ENCODE measurements at regions not wholly inside any gene's neighbourhood (a gene's known extent, or its start where the extent isn't known, plus 50 kb on each side); places are given as distances from the start of the nearest gene placed in this dataset.

DNA sequence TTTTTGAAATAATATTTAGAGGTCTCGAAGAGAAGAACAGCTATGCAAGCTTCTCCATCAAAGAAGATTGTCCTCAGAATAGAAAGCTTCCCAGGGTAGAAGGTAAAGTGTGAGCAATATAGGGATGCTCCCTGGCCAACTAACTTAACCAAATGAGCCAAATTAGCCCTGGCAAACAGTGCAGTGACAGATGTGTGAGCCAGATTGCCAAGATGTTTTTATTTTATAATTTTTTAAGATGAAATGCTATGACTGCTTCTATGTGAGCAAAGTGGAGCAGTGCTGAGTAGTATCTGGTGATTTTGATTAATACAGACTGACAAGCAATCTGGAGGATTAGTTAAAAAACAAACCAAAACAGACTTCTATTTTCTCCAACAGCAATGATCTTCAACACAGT is 202.1 kb downstream of the NOVA1 start:
- no peak for DNase-seq
- no peaks in the 10 kb centered on the region for H3K4me1 Mint-ChIP-seq
- H3K27me3 Mint-ChIP-seq, result no peaks in the 10 kb centered on the region
- no peak overlapping the region for H3K27ac Mint-ChIP-seq
- H3K36me3 Mint-ChIP-seq (ENCODE audit: low read depth), result no peaks in the 10 kb centered on the region
- no peak overlapping the region for H3K4me3 Mint-ChIP-seq
- no peaks in the 10 kb centered on the region for H3K9me3 Mint-ChIP-seq
- ChIA-PET POLR2A (no interaction called here), CTCF (no interaction called here)

DNA sequence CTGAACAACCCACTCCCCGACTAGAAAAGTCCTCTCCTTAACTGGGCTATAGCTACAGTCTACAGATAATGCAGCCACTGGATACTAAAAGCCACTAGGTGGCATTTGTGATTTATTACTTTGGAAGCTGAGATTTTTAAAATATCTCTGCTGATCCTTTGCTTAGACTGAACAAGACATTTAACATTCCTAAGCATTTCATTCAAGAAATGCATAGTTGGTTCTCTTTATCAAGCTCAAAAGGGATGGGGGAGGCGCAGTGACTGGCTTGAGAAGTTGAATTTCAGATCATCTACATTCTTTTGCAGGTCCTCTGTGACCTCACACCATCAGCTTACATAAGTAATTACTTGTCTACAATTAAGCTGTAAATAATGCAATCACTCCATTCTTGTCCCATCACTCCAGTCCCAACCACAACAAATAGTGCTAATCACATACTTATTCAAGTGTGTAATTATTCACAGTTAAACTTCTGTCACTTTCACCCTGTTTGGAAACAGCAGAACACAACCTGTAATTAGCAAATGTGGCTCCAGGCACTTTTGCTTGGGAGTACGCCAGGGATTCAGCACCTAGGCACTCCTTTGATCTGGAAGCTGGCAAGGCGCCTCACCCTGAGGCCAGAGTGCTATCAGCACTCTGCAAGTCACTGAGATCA is 203.6 kb downstream of the NOVA1 start:
- no peaks in the 10 kb centered on the region for H3K4me1 Mint-ChIP-seq
- H3K4me3 Mint-ChIP-seq, result no peak overlapping the region
- H3K36me3 Mint-ChIP-seq (ENCODE audit: low read depth), result no peaks in the 10 kb centered on the region
- ChIA-PET CTCF (no interaction called here), POLR2A (no interaction called here)
- H3K27ac Mint-ChIP-seq, result no peak overlapping the region
- no peaks in the 10 kb centered on the region for H3K9me3 Mint-ChIP-seq
- H3K27me3 Mint-ChIP-seq, result no peaks in the 10 kb centered on the region
- DNase-seq, result no peak

DNA sequence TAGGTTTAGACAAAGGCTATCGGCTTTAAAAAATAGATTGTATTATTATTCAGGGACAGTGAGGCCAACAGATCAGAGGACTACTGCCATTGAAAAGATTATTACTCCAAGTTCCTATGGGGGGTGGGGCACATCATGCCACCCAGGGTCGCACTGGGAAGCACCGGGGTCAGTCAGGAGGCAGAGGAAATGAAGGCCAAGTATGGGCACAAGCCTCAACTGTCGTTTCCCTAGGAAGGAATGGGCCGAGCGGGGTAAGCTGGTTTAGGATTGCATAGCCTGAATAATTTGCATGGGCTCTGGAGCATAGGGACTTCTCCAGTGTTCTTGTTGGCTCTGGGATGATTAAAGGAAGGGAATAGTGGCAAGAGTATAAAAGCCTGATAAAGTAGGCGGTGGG is 205.3 kb downstream of the NOVA1 start:
- Mint-ChIP-seq H3K27me3 (no peaks in the 10 kb centered on the region), H3K27ac (no peak overlapping the region), H3K36me3 (ENCODE audit: low read depth) (no peaks in the 10 kb centered on the region)

DNA sequence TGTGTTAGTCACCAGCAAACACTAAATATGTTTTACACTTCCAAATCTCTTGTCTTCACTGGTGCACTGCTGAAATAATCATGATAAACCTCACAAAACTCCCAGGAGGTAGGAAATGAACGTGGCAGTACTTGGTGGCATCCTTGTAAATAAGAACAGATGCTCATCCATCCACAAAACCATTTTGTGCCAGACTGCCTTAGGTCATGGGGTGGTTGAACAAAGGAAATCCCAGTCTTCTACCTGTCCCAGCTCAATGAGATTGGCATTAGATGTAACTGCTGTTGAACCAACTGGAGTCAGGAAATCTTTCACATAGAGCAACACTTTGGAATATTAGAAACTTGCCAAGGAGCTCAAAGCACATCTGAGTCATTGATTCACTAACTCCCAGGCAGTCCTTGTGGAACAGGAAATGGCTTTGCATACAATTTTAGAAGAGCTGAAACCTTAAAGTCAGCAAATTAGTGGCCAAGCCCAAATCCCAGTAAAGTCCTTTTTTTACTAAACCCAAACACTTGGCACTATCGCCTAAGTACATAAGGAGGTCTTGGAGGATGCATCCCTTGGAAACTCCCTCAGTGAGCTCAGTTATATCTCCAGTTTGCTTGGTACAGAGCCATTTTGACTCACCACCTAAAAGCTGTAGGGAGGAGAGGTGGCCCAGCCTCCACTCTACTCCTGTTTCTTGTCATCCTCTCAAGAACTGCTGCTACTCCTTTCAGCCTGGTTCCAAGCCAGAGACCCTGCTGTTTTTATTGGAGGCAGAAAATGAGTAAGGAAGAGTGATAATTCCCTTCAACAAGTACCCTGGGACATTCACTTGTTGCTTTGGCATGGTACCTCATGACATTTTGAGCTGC is 208.0 kb downstream of the NOVA1 start:
- ChIA-PET POLR2A (no interaction called here), CTCF (interaction anchor here (1.3 kb wide), 1 partner anchor 11 kb away, joined by 3 read pairs; no protein-coding TSS in a partner anchor)
- no peaks in the 10 kb centered on the region for H3K4me1 Mint-ChIP-seq
- H3K36me3 Mint-ChIP-seq (ENCODE audit: low read depth), result no peaks in the 10 kb centered on the region
- H3K27me3 Mint-ChIP-seq, result no peaks in the 10 kb centered on the region
- H3K4me3 Mint-ChIP-seq, result no peak overlapping the region
- H3K27ac Mint-ChIP-seq, result no peak overlapping the region
- DNase-seq, result no peak
- H3K9me3 Mint-ChIP-seq, result no peaks in the 10 kb centered on the region

More for the DNA sequence above, 205.3 kb downstream of the NOVA1 start:
- H3K4me1 Mint-ChIP-seq, result no peaks in the 10 kb centered on the region
- no peak for DNase-seq
- ChIA-PET CTCF (no interaction called here), POLR2A (no interaction called here)
- no peak overlapping the region for H3K4me3 Mint-ChIP-seq
- no peaks in the 10 kb centered on the region for H3K9me3 Mint-ChIP-seq

DNA sequence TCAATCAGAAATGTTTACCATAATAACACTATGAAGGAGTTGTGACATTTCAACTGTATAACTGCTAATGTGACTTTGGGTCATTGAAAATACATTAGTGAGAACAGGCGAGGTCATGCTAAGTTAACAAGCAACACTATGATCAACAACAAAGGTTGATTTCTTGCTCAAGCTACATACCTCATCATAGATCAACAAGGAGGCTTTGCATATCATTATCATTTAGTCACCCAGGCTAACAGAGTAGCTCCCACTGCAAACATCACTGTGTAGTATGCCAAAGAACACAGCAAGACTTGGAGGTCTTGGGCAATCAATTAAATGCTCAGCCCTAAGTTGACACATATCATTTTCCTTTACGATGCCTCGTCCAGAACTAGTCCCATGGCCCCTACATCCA is 212.5 kb downstream of the NOVA1 start:
- ChIA-PET CTCF (no interaction called here), POLR2A (no interaction called here)
- Mint-ChIP-seq H3K27ac (no peak overlapping the region), H3K36me3 (ENCODE audit: low read depth) (no peaks in the 10 kb centered on the region), H3K27me3 (no peaks in the 10 kb centered on the region), H3K9me3 (peaks cover 4% of the 10 kb centered on the region), H3K4me3 (no peak overlapping the region), H3K4me1 (no peaks in the 10 kb centered on the region)
- DNase-seq, result no peak

DNA sequence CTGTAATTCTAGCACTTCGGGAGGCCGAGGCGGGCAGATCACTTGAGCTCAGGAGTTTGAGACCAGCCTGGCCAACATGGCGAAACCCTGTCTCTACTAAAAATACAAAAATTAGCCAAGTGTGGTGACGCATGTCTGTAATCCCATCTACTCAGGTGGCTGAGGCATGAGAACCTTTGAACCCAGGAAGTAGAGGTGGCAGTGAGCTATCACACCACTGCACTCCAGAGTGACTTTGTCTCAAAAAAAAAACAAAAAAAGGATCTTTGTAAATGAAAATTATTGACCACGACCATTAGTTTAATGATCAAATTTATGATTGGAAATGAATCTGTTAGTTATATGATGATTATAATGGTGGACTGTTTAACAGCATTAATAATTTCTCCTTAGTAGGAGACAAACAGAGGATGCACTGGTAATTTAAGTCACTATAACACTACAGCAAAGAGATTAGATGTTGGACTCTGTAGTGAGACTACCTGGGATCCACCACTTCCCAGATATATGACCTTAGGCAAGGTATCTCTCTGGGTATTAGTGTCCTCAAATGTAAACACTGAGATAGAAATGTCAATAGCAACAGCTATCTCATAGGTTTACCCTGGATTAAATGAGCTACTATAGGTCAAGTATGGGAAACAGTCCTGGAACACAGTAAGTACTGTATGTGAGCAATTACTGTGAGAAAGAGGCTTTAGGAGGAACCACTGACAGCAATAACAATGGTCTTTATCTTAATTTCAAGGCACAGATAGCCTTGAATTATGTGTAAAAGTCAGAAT is 214.7 kb downstream of the NOVA1 start:
- no peaks in the 10 kb centered on the region for H3K27me3 Mint-ChIP-seq
- no peak for DNase-seq
- H3K27ac Mint-ChIP-seq, result no peak overlapping the region
- H3K4me3 Mint-ChIP-seq, result no peak overlapping the region
- peaks cover 13% of the 10 kb centered on the region for H3K9me3 Mint-ChIP-seq
- H3K36me3 Mint-ChIP-seq (ENCODE audit: low read depth), result no peaks in the 10 kb centered on the region
- ChIA-PET POLR2A (no interaction called here), CTCF (interaction anchor here (0.6 kb wide), 1 partner anchor 20 kb away, joined by 3 read pairs; no protein-coding TSS in a partner anchor)
- no peaks in the 10 kb centered on the region for H3K4me1 Mint-ChIP-seq

DNA sequence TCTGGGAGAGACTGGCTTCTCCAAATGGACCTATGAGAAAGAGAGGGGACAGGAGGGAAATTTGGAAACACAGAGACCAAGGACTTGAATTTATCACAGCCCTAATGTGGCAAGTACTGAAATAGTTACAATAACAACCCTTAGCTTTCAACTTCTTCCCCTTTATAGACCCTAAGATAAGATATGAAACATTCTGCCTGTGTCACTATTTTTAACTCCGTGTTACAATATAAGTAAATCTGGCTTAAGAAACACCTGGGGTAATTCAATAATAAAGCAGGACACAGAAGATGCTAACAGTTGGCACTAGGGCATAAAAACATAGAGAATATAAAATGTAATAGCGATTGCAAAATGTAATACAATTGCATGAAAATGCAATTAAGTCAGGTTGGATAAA is 216.4 kb downstream of the NOVA1 start:
- Mint-ChIP-seq H3K4me3 (no peak overlapping the region), H3K4me1 (no peaks in the 10 kb centered on the region), H3K36me3 (ENCODE audit: low read depth) (no peaks in the 10 kb centered on the region), H3K27me3 (no peaks in the 10 kb centered on the region), H3K9me3 (peaks cover 13% of the 10 kb centered on the region), H3K27ac (no peak overlapping the region)
- CTCF ChIA-PET, result interaction anchor here (0.7 kb wide), 1 partner anchor 111 kb away, joined by 3 read pairs; no protein-coding TSS in a partner anchor
- POLR2A ChIA-PET, result no interaction called here
- no peak for DNase-seq

DNA sequence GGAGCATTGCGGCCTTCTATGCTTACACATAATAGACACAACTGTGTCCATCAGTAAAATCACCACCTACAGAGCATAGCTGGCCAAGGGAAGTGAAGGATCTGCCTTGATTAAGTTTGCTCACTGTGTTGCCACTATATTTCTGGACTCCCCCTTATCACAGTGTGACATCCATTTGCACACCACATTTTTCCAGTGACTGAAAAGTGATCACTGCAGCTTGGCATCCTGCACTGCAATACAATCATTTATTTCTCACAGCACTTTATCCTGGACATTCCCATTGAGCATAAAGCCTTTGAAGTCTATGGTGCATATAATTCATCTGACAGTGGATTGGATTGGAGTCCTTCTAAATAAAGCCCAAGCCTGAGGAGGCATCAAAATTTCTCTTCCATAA is 217.2 kb downstream of the NOVA1 start:
- peaks cover 13% of the 10 kb centered on the region for H3K9me3 Mint-ChIP-seq
- DNase-seq, result no peak
- no peak overlapping the region for H3K27ac Mint-ChIP-seq
- H3K36me3 Mint-ChIP-seq (ENCODE audit: low read depth), result no peaks in the 10 kb centered on the region
- ChIA-PET CTCF (interaction anchor here (0.7 kb wide), 1 partner anchor 110 kb away, joined by 3 read pairs; no protein-coding TSS in a partner anchor), POLR2A (no interaction called here)
- H3K4me3 Mint-ChIP-seq, result no peak overlapping the region
- H3K27me3 Mint-ChIP-seq, result no peaks in the 10 kb centered on the region
- H3K4me1 Mint-ChIP-seq, result no peaks in the 10 kb centered on the region

DNA sequence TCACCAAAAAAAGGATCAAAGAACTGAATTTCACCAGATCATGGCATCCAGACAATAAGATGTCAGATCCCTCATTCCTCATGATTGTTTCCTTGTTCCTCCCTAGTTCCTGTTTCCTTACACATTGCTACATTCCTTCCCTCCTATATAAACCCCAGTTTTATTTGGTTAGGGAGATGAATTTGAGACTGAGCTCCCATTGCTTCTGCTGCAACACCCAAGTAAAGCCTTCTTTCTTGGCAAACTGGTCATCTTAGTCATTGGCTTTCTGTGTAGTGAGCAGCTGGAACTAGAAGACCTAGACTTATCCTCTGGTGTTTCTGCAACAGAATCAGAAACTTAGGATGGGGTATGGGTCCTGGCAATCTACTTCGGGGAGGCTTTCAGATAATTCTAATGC is 217.9 kb downstream of the NOVA1 start:
- Mint-ChIP-seq H3K27ac (no peak overlapping the region), H3K27me3 (no peaks in the 10 kb centered on the region), H3K36me3 (ENCODE audit: low read depth) (no peaks in the 10 kb centered on the region), H3K4me1 (no peaks in the 10 kb centered on the region), H3K9me3 (peaks cover 13% of the 10 kb centered on the region), H3K4me3 (no peak overlapping the region)
- POLR2A ChIA-PET, result no interaction called here
- no peak for DNase-seq
- CTCF ChIA-PET, result interaction anchor here (1.0 kb wide), 1 partner anchor 11 kb away, joined by 3 read pairs; no protein-coding TSS in a partner anchor

DNA sequence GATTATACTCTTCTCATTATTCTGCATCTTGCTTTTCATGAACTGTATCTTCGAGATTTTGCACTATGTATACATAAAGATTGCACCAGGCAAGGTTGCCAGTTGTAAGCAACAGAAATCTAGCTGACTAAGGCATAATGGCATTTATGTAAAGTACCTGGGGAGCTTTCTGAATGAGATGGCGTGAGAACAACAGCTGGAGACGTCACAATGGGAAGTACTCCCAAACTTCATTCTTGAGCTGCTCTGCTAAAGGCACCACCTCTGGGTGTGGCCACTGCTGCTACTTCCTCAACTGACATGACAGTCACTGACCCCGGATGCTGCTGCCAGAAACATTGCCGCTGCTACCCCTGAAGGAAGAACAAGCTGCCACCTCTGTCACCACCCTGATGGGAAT is 220.7 kb downstream of the NOVA1 start:
- DNase-seq, result no peak
- Mint-ChIP-seq H3K4me3 (no peak overlapping the region), H3K9me3 (peaks cover 13% of the 10 kb centered on the region), H3K36me3 (ENCODE audit: low read depth) (no peaks in the 10 kb centered on the region), H3K27me3 (no peaks in the 10 kb centered on the region), H3K27ac (no peak overlapping the region), H3K4me1 (no peaks in the 10 kb centered on the region)
- ChIA-PET CTCF (no interaction called here), POLR2A (no interaction called here)

DNA sequence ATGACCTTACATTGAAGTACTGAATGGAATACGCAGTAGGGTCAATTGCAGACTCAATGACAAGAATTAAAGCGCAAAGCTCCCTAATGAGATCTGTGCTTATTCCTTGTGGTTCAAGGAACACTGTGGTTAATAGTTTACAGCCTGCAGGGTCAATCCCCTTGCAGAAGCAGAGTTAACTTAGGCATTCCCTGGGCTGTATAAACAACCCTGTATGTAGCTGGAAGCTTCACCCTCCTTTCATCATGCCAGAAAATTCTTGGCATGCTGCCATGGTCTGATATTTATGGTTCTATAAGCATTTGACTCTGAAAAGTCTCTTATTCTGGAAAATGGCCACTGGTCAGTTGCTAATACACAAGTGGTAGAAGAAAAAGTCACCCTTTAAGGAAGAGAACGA is 227.7 kb downstream of the NOVA1 start:
- no peak overlapping the region for H3K4me3 Mint-ChIP-seq
- no peaks in the 10 kb centered on the region for H3K36me3 Mint-ChIP-seq (ENCODE audit: low read depth)
- DNase-seq, result no peak
- no peaks in the 10 kb centered on the region for H3K27me3 Mint-ChIP-seq
- H3K9me3 Mint-ChIP-seq, result peaks cover 3% of the 10 kb centered on the region
- CTCF ChIA-PET, result no interaction called here
- POLR2A ChIA-PET, result no interaction called here
- no peak overlapping the region for H3K27ac Mint-ChIP-seq
- no peaks in the 10 kb centered on the region for H3K4me1 Mint-ChIP-seq

DNA sequence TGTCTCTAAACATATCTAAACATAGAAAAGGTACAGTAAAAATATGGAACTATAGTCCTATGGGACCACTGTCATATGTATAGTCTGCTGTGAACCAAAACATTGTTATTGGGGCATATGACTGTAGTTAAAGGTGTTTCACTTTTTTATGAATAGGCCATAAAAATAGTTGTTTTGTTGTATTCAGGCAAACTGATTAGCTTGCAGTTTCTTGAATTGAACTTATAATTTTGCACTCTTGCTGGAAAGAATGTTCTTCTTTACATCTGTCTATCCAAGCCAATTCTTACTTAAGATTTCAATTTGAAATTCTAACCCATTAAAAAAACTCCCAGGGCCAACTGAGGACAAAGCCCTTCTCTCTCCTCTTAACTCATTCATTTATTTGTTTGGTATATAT is 234.1 kb downstream of the NOVA1 start:
- H3K36me3 Mint-ChIP-seq (ENCODE audit: low read depth), result no peaks in the 10 kb centered on the region
- no peak overlapping the region for H3K27ac Mint-ChIP-seq
- ChIA-PET CTCF (no interaction called here), POLR2A (no interaction called here)
- H3K9me3 Mint-ChIP-seq, result peaks cover 3% of the 10 kb centered on the region
- H3K27me3 Mint-ChIP-seq, result no peaks in the 10 kb centered on the region
- DNase-seq, result no peak
- no peak overlapping the region for H3K4me3 Mint-ChIP-seq
- no peaks in the 10 kb centered on the region for H3K4me1 Mint-ChIP-seq

DNA sequence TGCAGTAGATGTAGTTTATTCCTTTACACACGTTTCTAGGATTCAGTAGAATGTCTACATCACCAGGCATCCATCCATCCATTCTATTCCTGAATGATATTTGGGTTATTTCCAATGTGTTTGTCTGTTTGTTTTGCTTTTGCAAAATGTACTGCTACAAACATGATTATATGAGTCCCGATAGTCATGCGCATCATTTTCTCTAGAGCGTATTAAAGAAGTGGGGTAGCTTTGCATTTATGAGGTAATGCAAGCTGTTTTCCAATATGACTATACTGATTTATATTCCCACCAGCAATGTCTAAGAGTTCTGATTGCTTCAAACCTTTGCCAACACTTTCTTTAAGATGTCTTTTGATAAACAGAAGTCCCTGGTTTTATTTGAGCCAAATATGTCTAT is 253.2 kb downstream of the NOVA1 start:
- Mint-ChIP-seq H3K36me3 (ENCODE audit: low read depth) (no peaks in the 10 kb centered on the region), H3K27me3 (no peaks in the 10 kb centered on the region), H3K4me1 (no peaks in the 10 kb centered on the region), H3K4me3 (no peak overlapping the region), H3K27ac (no peak overlapping the region), H3K9me3 (peaks cover 5% of the 10 kb centered on the region)
- ChIA-PET POLR2A (no interaction called here), CTCF (no interaction called here)
- DNase-seq, result no peak
